Stimulated activated CD8-positive, alpha-beta memory T cell treated with anti-CD3 and anti-CD28 coated beads, Interleukin-7, amount 100 ng/mL, for 4 hours (primary cell): ENCODE measurements at regions not wholly inside any gene's neighbourhood (a gene's known extent, or its start where the extent isn't known, plus 50 kb on each side); places are given as distances from the start of the nearest gene placed in this dataset.

Experiments
- DNase-seq, 2 donors: peaks; one replicate each; pipeline ENCODE4 v3.0.0-alpha.2; 2020; ENCODE audit warnings: low read depth in 2 of 2

GRCh38 chr10:83357004-83357403 lies 782.3 kb upstream of the GHITM start:
- no peak for DNase-seq

DNA sequence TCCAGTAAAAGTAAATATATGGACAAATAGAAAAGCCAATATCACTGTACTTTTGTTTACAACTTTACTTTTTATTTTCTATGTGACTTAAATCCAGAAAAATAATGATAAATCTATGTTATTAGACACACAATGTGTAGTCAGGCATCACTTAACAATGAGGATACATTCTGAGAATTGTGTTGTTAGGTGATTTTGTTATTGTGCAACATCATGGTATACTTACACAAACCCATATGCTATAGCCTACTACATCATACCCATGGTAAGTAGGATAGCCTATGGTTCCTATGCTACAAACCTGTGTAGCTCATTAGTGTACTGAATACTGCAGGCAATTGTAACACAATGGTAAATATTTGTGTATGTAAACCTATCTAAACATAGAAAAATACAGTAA lies 781.7 kb upstream of the GHITM start:
- no peak for DNase-seq

DNA sequence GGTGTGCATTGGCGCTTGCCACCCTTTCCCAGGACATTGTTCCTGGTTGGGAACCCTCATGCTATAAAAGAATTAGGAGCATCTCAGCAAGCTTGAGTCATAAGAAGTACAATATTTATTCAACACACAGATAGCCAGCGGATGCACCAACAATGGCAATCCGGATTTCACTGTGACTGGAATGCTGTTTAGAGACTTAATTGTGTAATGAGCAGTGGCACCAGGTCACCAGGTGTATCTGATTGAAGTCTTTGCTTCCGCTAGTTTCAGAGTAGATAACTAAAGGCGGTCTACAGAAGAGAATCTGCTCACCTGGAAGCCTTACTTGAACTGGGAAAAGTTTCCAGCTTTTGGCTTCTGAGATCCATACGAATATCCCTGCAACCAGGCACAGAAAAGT lies 772.3 kb upstream of the GHITM start:
- no peak for DNase-seq

DNA sequence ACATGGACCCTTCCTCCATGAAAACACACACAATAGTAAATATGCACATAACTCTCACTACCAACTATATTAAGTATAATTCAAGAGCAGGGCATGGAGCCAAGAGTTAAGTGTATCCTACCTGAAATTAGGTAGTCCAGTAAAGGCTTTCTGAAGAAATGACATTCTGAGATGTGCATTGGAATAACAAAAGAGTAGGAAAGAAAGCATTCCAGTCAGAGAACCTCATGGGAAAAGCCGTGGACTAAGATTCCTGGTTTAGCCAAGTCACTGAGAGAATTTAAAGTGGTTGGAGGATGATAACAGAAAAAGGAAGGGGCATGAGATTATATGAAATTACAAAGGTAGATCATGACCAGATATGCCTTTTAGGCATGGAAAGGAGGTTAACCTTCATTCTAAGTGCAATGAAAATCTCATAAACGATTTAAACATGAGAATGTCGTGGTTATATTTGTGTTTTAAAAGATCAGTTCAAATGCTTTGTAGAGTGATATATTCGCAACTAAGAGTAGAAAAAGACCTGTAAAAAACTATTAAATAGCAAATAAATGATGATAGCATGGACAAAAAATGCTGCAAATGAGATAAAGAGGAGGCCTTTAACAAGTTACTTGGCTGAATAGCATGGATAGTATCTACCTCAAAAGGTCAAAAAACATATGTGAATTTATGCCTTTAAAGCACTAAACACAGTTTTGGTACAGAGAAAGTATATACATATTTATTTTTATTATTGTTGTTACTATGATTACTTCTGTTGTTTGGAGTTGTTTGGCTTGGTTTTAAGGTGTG lies 767.4 kb upstream of the GHITM start:
- DNase-seq, result no peak

- DNase-seq, result no peak
Measured at GRCh38 chr10:83372646-83373045, 766.7 kb upstream of the GHITM start.

GRCh38 chr10:83373671-83374070 lies 765.6 kb upstream of the GHITM start:
- DNase-seq, result no peak

- no peak for DNase-seq
Measured at GRCh38 chr10:83374741-83375140, 764.6 kb upstream of the GHITM start.

- DNase-seq, result no peak
Measured at GRCh38 chr10:83375274-83375673, 764.0 kb upstream of the GHITM start.

GRCh38 chr10:83397806-83398205 lies 741.5 kb upstream of the GHITM start:
- DNase-seq, result no peak

- no peak for DNase-seq
Measured at GRCh38 chr10:83410570-83410969, 728.7 kb upstream of the GHITM start.

DNA sequence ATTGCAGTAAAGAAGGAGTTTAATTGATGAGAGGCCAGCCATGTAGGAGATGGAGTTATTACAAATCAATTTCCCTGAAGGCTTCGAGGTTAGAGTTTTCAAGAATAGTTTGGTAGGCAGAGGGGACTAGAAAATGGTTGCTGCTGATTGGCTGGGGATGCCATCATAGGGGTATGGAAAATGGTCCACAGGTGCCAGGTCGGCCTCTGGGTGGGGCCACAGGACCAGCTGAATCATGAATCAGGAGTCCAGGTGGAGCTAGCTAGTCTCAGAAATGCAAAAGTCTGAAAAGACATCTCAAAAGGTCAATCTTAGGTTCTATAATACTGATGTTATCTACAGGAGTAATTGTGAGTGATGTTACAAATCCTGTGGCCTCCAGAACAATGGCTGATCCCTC lies 714.0 kb upstream of the GHITM start:
- DNase-seq, result no peak

GRCh38 chr10:83427101-83427500 lies 712.2 kb upstream of the GHITM start:
- DNase-seq, result no peak

DNA sequence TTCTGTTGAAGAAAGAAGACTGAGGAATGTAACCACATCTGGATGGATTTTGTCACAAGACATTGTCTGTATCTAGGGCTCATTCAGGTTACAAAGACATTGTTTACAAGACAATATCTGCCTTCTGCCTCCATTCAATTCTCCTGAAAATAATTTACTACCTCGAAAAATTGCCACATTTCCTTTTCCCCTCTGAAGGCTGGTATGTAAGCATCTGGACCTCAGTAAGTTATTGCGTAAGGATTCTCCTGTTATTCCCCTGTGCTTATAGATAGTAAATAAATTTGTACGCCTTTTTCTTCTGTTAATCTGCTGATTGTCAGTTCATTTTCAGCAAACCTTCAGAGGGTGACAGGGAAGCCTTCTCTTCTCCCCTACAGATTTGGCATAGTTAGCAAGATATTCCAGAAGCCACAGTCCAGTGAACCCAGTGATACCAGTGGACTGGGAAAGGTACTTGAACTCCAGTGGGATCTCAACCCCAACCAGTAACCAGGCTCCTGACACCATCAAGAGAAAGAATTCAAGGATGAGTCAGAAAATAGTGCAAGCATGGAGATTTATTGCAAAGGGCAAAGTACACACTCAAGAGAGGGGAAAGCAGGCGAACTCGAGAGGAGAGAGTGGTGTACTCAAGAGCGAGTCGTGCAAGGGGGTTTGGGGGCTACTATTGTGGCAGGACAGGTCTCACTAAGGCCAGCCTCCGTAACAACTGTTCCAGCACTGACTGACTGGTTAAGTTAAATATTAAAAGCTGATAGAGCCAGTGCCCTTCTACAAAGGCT lies 706.9 kb upstream of the GHITM start:
- DNase-seq, result no peak

- no peak for DNase-seq
Measured at GRCh38 chr10:83433705-83434104, 705.6 kb upstream of the GHITM start.

DNA sequence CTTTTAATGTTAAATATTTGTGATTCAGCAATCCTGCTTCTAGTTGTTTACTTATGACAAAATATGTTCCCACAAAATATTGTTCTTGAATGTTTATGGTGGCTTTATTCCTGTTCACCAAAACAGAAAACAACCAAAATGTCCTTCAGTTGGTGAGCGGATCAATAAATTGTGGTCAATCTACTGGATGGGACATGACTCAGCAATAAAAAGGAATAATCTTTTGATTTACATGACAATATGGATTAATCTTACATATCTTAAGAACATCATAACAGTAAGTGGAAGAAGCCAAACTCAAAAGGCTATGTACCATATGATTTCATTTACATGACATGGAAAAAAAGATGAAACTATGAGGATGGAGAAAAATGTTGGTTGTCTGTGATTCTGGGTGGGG lies 691.3 kb upstream of the GHITM start:
- DNase-seq, result no peak

DNA sequence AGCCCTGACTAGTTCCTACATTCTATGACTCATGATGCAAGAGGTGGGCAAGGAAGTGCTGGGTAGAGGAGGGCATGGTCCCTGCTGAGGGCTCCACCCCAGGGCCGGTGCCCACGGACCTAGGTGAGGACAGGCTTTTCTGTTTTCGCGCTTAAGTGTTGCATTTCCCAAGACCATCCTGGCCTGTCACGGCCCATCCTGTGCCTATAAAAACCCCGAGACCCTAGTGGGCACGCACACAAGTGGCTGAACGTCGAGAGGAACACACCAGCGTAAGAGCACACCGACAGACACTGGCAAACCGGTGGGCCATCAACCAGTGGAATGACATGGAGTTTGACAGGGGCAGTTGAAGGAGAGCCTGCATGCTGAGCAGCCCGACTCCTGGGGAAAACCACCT lies 680.7 kb upstream of the GHITM start:
- no peak for DNase-seq

GRCh38 chr10:83459124-83459523 lies 680.2 kb upstream of the GHITM start:
- DNase-seq, result no peak

DNA sequence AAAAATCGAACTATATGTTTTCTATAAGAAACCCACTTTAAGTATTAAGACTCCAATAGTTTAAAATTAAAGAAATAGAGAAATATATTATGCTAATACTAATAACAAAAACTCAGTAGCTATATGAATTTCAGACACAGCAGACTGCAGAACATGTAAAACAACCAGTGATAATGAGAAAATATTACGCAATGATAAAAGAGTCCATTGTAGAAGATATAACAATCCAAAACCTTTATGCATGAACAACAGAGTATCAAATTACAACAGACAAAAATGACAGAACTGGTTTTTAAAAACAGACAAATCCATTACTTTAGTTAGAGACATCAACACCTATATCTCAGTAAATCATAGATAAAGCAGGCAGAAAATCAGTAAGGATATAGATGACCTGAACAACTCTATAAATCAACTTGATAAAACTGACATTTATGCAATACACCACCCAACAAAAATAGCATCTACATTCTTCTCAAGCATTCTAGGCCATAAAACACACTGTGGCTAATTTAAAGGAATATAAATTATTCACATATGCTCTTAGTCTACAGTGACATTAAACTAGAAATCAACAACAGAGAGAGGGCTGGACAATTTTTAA lies 669.5 kb upstream of the GHITM start:
- no peak for DNase-seq

DNA sequence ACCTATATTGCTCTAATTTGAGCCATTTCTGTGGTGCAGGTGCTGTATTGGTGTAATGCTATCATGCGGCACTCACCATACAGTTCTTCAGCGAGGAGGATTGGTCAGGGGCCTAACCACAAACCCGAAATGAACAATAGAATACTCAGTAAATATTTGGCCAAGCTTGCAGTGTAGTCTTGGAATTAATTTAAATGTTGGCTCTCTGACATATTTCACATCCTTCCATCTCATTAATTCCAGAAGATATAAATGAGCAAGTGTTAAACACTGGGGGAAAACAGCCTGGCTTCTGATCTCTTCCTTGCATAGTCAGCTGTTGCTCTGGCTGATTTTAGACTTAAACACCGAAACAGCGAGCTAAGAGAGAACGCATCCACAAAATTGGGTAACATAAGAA lies 663.1 kb upstream of the GHITM start:
- DNase-seq, result no peak

- DNase-seq, result no peak
Measured at GRCh38 chr10:83489161-83489560, 650.1 kb upstream of the GHITM start.

DNA sequence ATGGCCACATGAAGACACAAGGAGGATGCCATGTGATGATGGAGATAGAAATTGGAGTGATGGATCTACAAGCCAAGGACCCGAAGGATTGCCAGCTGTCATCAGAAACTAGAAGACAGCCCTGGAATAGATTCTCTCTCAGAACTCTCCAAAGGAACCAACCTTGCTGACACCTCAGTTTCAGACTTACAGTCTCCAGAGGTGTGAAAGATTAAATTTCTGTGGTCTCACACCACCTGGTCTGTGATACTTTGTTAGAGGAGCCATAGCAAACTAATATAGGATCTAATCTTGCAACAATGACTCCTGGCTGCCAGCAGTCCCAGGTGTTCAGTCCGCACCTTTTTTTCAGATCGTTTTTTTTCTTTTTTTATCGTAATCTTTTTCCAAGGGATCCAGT lies 647.3 kb upstream of the GHITM start:
- no peak for DNase-seq

DNA sequence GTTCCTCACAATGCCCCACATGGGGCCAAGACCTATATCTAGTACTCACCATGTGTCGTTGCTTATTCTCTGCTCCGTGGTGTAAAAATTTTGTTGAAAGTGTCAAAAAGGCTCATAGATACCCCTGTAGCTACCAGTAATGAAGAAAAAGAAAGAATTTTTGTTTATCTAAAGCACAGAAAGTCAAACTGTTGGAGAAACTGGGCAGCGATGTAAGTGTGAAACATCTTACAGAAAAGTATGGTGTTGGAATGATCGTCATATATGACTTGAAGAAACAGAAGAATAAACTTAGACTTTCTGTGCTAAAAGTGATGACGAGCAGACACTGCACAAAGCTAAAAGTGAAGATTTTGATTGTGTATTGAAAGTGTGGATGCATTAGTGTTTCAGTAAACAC lies 626.6 kb upstream of the GHITM start:
- no peak for DNase-seq

- no peak for DNase-seq
Measured at GRCh38 chr10:83515001-83515400, 624.3 kb upstream of the GHITM start.
